Inferior parietal cortex (tissue), 1 donor: ENCODE measurements at regions not wholly inside any gene's neighbourhood (a gene's known extent, or its start where the extent isn't known, plus 50 kb on each side); places are given as distances from the start of the nearest gene placed in this dataset.
"Not testable (repeated sequence)": the region's sequence is repeated elsewhere in the genome, so short reads cannot be mapped to it uniquely, and the experiment has no call there.

ENCODE experiments used
- DNase-seq: peaks from one replicate; pipeline ENCODE4 v3.0.0-alpha.2; 2016; ENCODE audit errors: extremely low spot score

- not testable (repeated sequence) for DNase-seq
These were observed 194.4 kb downstream of the OTOP1 start for GRCh38 chr4:4032364-4032763.

DNA sequence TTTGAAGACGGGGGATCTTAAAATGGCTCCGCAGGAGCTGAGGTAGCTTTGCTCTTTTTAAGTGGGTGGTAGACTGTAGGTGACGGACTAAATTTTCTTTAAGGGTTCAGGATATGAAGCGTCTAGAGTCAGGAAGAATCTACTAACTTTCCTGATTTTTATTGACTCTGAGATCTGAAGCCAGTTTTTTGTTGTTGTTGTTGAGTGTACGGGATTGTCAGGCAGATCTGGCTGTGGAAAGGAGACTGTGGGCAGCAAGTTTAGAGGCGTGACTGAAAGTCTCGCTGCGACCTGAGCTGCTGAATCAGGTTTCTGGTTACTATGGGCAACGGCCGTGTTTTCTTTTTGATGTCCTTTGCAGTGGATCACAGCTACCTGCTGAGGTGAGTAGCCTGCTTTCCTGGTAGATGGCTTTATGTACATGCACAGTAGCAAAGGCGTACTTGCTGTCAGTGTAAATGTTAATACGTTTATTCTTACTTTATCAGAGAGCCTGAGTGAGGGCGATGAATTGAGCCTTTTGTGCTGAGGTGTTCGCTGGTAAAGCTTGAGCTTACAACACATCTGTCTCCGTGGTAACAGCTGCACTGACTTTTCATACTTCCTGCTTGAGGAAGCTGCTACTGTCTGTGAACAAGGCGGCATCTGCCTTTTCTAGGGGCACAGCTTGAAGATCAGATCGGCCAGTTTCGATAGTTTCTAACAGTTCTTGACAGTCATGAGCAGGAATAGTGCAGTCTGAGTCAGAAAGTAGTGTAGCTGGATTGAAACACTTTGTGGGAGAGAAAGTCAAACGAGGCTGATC lies 193.7 kb downstream of the OTOP1 start:
- DNase-seq: not testable (repeated sequence)

- not testable (repeated sequence) for DNase-seq
These were observed 189.2 kb downstream of the OTOP1 start for GRCh38 chr4:4037399-4038138.

- not testable (repeated sequence) for DNase-seq
These were observed 180.9 kb downstream of the OTOP1 start for GRCh38 chr4:4045823-4046222.

DNA sequence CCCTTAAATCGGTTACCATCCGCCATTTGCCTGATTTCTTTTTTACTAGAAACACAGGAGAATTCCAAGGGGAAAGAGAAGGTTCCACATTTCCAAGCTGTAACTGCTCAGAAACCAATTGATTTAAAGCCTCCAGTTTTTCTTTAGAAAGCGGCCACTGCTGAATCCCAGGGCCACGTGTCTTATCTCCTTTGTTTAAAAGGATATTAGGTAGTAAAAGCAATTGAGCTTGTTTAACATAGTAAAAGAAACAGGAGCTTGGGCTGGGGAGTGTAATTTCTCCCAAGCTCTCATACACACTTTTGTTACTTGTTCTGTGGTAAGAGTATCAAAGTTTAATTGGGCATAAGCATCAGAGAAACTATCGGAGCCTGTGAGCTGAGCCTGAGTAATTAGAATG lies 180.0 kb downstream of the OTOP1 start:
- not testable (repeated sequence) for DNase-seq

GRCh38 chr4:4047202-4047601 lies 179.5 kb downstream of the OTOP1 start:
- DNase-seq: not testable (repeated sequence)

DNA sequence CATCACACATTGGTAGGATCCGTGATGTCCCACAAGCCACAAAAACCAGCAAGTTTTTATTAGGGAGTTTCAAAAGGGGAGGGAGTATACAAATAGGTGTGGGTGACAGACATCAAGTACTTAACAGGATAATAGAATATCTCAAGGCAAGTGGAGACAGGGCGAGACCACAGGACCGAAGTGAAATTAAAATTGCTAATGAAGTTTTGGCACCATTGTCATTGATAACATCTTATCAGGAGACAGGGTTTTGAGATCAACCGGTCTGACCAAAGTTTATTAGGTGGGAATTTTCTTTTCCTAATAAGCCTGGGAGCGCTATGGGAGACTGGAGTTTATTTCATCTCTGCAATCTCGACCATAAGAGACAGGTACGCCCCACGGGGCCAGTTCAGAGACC lies 178.5 kb downstream of the OTOP1 start:
- DNase-seq: not testable (repeated sequence)

DNA sequence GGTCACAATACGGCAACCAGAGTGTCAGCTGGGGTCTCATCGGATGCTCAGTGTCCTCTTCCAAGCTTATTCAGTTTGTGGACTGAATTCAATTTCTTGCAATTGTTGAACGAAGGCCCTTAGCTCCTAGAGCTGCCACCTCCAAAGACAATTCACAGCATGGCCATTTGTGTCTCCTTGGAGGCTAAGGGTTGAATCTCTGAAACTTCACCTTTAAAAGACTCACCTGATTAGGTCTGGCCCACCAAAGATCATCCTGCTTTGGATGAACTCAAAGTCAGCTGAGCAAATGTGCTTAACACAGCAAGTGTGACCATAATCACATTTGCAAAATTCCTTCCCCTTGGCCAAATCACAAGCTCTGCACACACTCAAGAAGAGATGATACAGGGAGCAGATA lies 175.9 kb downstream of the OTOP1 start:
- DNase-seq: not testable (repeated sequence)

- not testable (repeated sequence) for DNase-seq
These were observed 173.8 kb downstream of the OTOP1 start for GRCh38 chr4:4052933-4053332.

DNA sequence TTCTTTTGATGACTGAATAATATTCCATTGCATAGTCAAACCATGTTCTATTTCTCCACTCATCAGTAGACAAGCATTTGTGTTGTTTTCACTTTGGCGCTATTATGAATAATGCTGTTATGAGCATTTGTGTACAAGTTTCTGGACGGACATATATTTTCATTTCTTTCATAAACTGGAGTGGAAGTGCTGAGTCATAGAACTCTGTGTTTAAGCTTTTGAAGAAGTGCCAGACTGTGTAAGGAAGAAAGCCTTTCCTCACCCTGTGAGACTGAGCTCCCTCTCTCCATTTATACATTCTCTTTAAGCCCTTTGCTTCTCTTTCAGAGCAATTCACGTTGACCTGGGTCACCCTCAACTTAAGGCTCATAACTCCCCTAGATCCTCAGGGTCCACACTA lies 169.5 kb downstream of the OTOP1 start:
- DNase-seq: not testable (repeated sequence)

DNA sequence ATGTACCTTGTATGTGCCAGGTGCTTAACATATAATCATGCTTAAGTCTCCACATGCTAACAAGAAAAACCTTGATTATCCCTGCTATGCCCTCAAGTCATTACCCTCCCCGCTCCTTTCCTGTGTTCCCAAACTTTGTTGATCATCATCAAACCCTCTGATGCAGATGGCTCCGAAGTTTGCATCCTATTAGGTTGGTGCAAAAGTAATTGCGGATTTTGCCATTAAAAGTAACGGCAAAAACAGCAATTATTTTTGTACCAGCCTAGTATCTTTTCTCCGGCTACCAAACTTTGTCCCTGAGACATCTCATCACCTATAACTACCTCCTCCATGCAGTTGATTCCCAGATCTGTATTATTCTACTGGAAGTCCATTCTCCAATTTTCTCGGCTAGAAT lies 142.6 kb downstream of the OTOP1 start:
- not testable (repeated sequence) for DNase-seq

- DNase-seq: not testable (repeated sequence)
These were observed 136.9 kb downstream of the OTOP1 start for GRCh38 chr4:4089716-4090419.

- DNase-seq: not testable (repeated sequence)
These were observed 136.0 kb downstream of the OTOP1 start for GRCh38 chr4:4090720-4091119.

- DNase-seq: not testable (repeated sequence)
These were observed 134.6 kb downstream of the OTOP1 start for GRCh38 chr4:4092159-4092558.

GRCh38 chr4:4099610-4100009 lies 127.1 kb downstream of the OTOP1 start:
- DNase-seq: not testable (repeated sequence)

- not testable (repeated sequence) for DNase-seq
These were observed 119.8 kb downstream of the OTOP1 start for GRCh38 chr4:4106923-4107322.

GRCh38 chr4:4107411-4108107 lies 119.2 kb downstream of the OTOP1 start:
- DNase-seq: peak; percentile 62

- DNase-seq: not testable (repeated sequence)
These were observed 111.3 kb downstream of the OTOP1 start for GRCh38 chr4:4115381-4115780.

GRCh38 chr4:4116901-4117300 lies 109.8 kb downstream of the OTOP1 start:
- DNase-seq: not testable (repeated sequence)

GRCh38 chr4:4134368-4134767 lies 92.4 kb downstream of the OTOP1 start:
- DNase-seq: not testable (repeated sequence)

GRCh38 chr4:4136621-4137020 lies 90.1 kb downstream of the OTOP1 start:
- DNase-seq: not testable (repeated sequence)
